ENCODE measurements at regions not wholly inside any gene's neighbourhood (a gene's known extent, or its start where the extent isn't known, plus 50 kb on each side); places are given as distances from the start of the nearest gene placed in this dataset.

DNA sequence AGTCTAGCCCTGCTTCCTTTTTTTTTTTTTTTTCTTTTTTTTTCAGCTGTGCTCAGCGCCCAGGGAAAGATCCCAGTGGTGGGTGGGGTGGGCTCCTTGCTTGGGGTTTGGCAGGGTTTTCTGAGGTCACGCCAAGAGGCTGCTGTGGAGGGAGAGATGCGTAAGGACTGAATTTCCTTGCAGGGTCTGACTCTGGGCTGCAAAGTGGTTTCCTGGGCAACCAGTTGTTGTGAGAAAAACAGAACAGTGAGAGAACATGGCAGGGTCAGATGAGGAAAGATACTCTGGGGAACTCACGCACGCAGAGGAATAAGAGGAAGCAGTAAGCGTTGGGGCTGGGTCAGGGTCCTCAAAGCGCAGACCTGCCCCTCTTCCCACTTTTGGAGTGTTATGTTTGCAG is 119.5 kb downstream of the IRF8 start:
- H3K27ac Mint-ChIP-seq, result peak overlapping the region; percentile 67 to 97 (median 80)
- H3K27me3 Mint-ChIP-seq, result peaks cover 10% of the 10 kb centered on the region
- peak overlapping the region in 3 of 4 donors; percentile 2 to 79 (median 43) for H3K4me3 Mint-ChIP-seq
- H3K4me1 Mint-ChIP-seq, result peaks cover 5 to 26% (median 18%) of the 10 kb centered on the region in 3 donors
- H3K36me3 Mint-ChIP-seq, result no peaks in the 10 kb centered on the region
- peaks cover 4 to 16% (median 4%) of the 10 kb centered on the region in 3 donors for H3K9me3 Mint-ChIP-seq

GRCh38 chr16:86018941-86019340 is 120.0 kb downstream of the IRF8 start:
- Mint-ChIP-seq H3K4me3 (peak overlapping the region in 1 of 4 donors; percentile 2), H3K9me3 (peaks cover under 1 to 16% (median 7%) of the 10 kb centered on the region in 3 donors), H3K36me3 (peaks cover 2% of the 10 kb centered on the region), H3K27ac (peak overlapping the region; percentile 67 to 97 (median 80)), H3K27me3 (peaks cover 10% of the 10 kb centered on the region), H3K4me1 (peaks cover 2 to 26% (median 16%) of the 10 kb centered on the region in 3 donors)

- Mint-ChIP-seq H3K27ac (peak overlapping the region in 1 of 3 donors; percentile 97), H3K27me3 (peaks cover 10% of the 10 kb centered on the region), H3K36me3 (peaks cover 3% of the 10 kb centered on the region), H3K4me1 (peaks cover 2 to 26% (median 16%) of the 10 kb centered on the region in 3 donors), H3K9me3 (peaks cover 0 to 22% (median 11%) of the 10 kb centered on the region in 3 donors), H3K4me3 (peak overlapping the region in 1 of 4 donors; percentile 65)
These were observed 120.6 kb downstream of the IRF8 start for GRCh38 chr16:86019446-86020047.

DNA sequence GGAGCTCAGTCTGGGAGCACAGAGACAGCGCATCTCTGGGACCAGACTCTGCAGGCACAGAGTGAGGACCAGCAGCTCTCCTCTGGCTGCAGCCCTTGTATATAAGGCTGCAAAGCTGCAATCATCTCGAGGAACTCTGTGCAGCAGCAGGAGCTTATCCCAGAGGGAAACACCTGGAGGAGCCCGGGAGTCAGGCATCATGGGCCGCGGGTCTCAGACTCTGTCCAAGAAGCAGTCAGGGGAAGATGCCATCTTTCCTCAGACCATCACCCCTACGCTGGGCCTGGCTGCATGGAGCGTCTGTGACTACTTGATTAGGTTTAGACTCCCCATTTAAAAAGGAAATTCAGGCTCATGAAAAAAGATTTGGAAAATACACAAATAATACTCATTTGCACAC is 122.0 kb downstream of the IRF8 start:
- Mint-ChIP-seq H3K9me3 (peaks cover 4 to 27% (median 16%) of the 10 kb centered on the region in 3 donors), H3K36me3 (peaks cover 4% of the 10 kb centered on the region), H3K27ac (no peak overlapping the region), H3K4me1 (peaks cover 3 to 19% (median 10%) of the 10 kb centered on the region in 3 donors), H3K27me3 (peaks cover 16% of the 10 kb centered on the region), H3K4me3 (no peak overlapping the region)

GRCh38 chr16:86022381-86022960 is 123.5 kb downstream of the IRF8 start:
- H3K27me3 Mint-ChIP-seq, result peaks cover 15% of the 10 kb centered on the region
- H3K36me3 Mint-ChIP-seq, result peaks cover 4% of the 10 kb centered on the region
- peaks cover 4 to 27% (median 16%) of the 10 kb centered on the region in 3 donors for H3K9me3 Mint-ChIP-seq
- peaks cover 3 to 10% (median 5%) of the 10 kb centered on the region in 3 donors for H3K4me1 Mint-ChIP-seq
- H3K4me3 Mint-ChIP-seq, result no peak overlapping the region
- no peak overlapping the region for H3K27ac Mint-ChIP-seq

GRCh38 chr16:86024210-86024609 is 125.2 kb downstream of the IRF8 start:
- no peak overlapping the region for H3K27ac Mint-ChIP-seq
- H3K4me1 Mint-ChIP-seq, result peaks cover 0 to 1% (median 0%) of the 10 kb centered on the region in 3 donors
- peaks cover 15% of the 10 kb centered on the region for H3K27me3 Mint-ChIP-seq
- peaks cover 6% of the 10 kb centered on the region for H3K36me3 Mint-ChIP-seq
- no peak overlapping the region for H3K4me3 Mint-ChIP-seq
- H3K9me3 Mint-ChIP-seq, result peaks cover 4 to 28% (median 16%) of the 10 kb centered on the region in 3 donors

GRCh38 chr16:86025706-86026105 is 126.7 kb downstream of the IRF8 start:
- peaks cover 13% of the 10 kb centered on the region for H3K27me3 Mint-ChIP-seq
- H3K9me3 Mint-ChIP-seq, result peaks cover 4 to 22% (median 12%) of the 10 kb centered on the region in 3 donors
- no peak overlapping the region for H3K27ac Mint-ChIP-seq
- H3K4me3 Mint-ChIP-seq, result peak overlapping the region in 1 of 4 donors; percentile 32
- H3K36me3 Mint-ChIP-seq, result peaks cover 6% of the 10 kb centered on the region
- peaks cover 0 to 1% (median 0%) of the 10 kb centered on the region in 3 donors for H3K4me1 Mint-ChIP-seq

DNA sequence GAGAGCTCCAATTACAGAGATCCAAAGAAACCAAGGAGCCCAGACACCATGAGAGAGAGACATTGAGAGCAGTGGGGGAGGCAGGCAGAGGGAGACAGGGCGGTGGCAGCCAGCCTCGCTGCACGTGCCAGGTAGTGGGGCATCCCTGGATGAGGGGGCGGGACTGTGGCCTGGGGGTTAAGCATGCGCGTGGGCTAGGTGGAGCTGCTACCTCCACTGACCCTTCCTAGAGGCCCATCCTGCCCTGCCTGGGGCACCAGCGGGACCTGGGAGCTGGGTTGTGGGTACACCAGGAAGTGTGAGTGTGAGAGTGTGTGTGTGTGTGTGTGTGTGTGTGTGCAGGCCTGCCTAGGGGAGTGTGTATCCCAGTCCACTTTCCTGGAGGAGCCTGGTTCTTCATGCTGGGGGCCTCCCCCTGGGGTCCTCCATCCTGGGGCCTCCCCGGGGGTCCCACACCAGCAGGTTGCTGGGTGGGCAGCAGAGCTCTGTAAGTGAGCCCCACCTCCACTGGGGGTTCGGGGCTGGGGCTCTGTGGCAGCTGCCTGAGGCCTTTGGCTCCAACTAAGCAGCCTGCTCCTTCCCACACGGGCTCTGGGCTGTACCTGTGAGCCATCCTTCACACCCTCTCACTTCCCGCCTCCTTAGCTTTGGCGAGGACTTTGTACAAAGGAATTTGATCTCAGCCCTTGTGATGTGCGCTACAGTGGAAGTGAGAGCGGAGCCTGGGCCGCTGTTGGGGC is 127.4 kb downstream of the IRF8 start:
- Mint-ChIP-seq H3K36me3 (peaks cover 7% of the 10 kb centered on the region), H3K4me3 (no peak overlapping the region), H3K27me3 (peaks cover 14% of the 10 kb centered on the region), H3K27ac (no peak overlapping the region), H3K4me1 (peaks cover 0 to 1% (median 1%) of the 10 kb centered on the region in 3 donors), H3K9me3 (peaks cover 6 to 25% (median 12%) of the 10 kb centered on the region in 3 donors)

GRCh38 chr16:86026916-86027315 is 128.0 kb downstream of the IRF8 start:
- H3K4me3 Mint-ChIP-seq, result peak overlapping the region in 1 of 4 donors; percentile 28

GRCh38 chr16:86027373-86028126 is 128.6 kb downstream of the IRF8 start:
- H3K4me1 Mint-ChIP-seq, result peaks cover 0 to 1% (median 1%) of the 10 kb centered on the region in 3 donors
- H3K9me3 Mint-ChIP-seq, result peaks cover 7 to 26% (median 12%) of the 10 kb centered on the region in 3 donors
- H3K27me3 Mint-ChIP-seq, result peaks cover 14% of the 10 kb centered on the region
- peaks cover 7% of the 10 kb centered on the region for H3K36me3 Mint-ChIP-seq
- peak overlapping the region in 1 of 4 donors; percentile 28 for H3K4me3 Mint-ChIP-seq
- peak overlapping the region in 1 of 3 donors; percentile 86 for H3K27ac Mint-ChIP-seq

More at GRCh38 chr16:86026916-86027315, 128.0 kb downstream of the IRF8 start:
- no peak overlapping the region for H3K27ac Mint-ChIP-seq
- H3K4me1 Mint-ChIP-seq, result peaks cover 0 to 1% (median 1%) of the 10 kb centered on the region in 3 donors
- peaks cover 14% of the 10 kb centered on the region for H3K27me3 Mint-ChIP-seq
- H3K36me3 Mint-ChIP-seq, result peaks cover 7% of the 10 kb centered on the region
- peaks cover 7 to 26% (median 12%) of the 10 kb centered on the region in 3 donors for H3K9me3 Mint-ChIP-seq

- Mint-ChIP-seq H3K4me1 (peaks cover 0 to 1% (median 1%) of the 10 kb centered on the region in 3 donors), H3K9me3 (peaks cover 7 to 16% (median 8%) of the 10 kb centered on the region in 3 donors), H3K36me3 (peaks cover 4% of the 10 kb centered on the region), H3K27me3 (peaks cover 16% of the 10 kb centered on the region), H3K27ac (no peak overlapping the region), H3K4me3 (no peak overlapping the region)
These were observed 130.3 kb downstream of the IRF8 start for GRCh38 chr16:86029131-86029741.

- peaks cover 20% of the 10 kb centered on the region for H3K27me3 Mint-ChIP-seq
- H3K36me3 Mint-ChIP-seq, result peaks cover 3% of the 10 kb centered on the region
These were observed 131.2 kb downstream of the IRF8 start for GRCh38 chr16:86030116-86030515.

GRCh38 chr16:86031141-86031678 is 132.2 kb downstream of the IRF8 start:
- Mint-ChIP-seq H3K27me3 (peaks cover 15% of the 10 kb centered on the region), H3K4me1 (peaks cover 0 to 2% (median 1%) of the 10 kb centered on the region in 3 donors), H3K4me3 (peak overlapping the region in 1 of 4 donors; percentile 48), H3K9me3 (peaks cover 0 to 7% (median 3%) of the 10 kb centered on the region in 3 donors), H3K27ac (no peak overlapping the region), H3K36me3 (peaks cover 3% of the 10 kb centered on the region)

More at GRCh38 chr16:86030116-86030515, 131.2 kb downstream of the IRF8 start:
- Mint-ChIP-seq H3K4me3 (no peak overlapping the region), H3K9me3 (peaks cover 2 to 9% (median 4%) of the 10 kb centered on the region in 3 donors), H3K4me1 (peaks cover 0 to 4% (median 1%) of the 10 kb centered on the region in 3 donors), H3K27ac (peak overlapping the region in 1 of 3 donors; percentile 70)

All from IgD-negative memory B cell (primary cell).